ENCODE measurements at regions not wholly inside any gene's neighbourhood (a gene's known extent, or its start where the extent isn't known, plus 50 kb on each side); places are given as distances from the start of the nearest gene placed in this dataset.

DNA sequence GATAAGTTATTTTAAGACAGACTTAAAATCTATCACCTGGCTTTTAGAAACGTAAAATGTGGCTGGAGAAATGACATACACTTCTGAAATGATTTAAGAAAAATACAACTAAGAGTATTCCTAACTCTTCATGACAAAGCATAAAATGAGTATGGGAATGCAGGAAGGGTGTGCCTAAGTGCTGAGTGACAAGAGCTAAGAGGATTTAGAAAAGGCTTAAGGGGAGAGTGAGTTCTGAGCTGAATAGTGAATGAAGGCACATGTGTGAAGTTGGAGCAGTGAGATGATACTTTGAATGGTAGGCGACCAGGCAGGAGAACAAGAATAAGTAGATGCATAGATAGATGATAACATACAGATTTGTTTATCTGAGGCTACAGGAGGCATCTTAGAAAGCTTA is 458.3 kb upstream of the TENM3 start:
- Histone ChIP-seq H2BK5ac (ENCODE audit: low read depth, low read length, poor library complexity) (no peak overlapping the region), H3K4me1 (ENCODE audit: control insufficient read depth in 1 of 2, insufficient read depth in 2 of 2, low read length in 2 of 2) (no peaks in the 10 kb centered on the region)

DNA sequence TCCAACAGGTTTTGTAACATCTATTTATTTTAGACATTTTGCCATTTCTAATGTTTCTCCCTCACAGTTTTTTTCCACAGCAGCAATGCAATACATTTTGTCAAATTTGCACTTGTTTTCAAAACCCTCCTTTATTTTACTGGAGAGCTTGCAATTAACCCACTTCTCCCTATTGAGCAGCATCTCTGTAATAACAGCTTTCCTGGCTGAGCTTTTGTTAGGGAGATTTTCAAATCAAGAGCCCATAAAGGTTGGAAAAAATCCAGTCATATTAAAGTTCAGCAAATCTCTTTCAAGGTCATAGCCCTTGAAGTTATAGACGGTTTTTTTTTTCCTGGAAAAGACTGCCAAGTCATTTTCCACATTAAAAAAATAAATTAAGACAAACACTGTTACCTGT is 450.6 kb upstream of the TENM3 start:
- Histone ChIP-seq H3K4me2 (ENCODE audit: low read length) (no peak overlapping the region), H3K36me3 (ENCODE audit: control insufficient read depth in 1 of 2, insufficient read depth in 2 of 2, low read length in 2 of 2) (no peaks in the 10 kb centered on the region), H3K9ac (ENCODE audit: low read length) (no peak overlapping the region), H2BK12ac (ENCODE audit: low read length) (no peak overlapping the region), H3K79me2 (ENCODE audit: control insufficient read depth, insufficient read depth, low read length, poor library complexity) (no peaks in the 10 kb centered on the region), H3K79me1 (ENCODE audit: low read length) (no peaks in the 10 kb centered on the region), H4K91ac (ENCODE audit: low read depth, low read length) (no peak overlapping the region), H3K9me3 (ENCODE audit: insufficient read depth, low read depth, low read length) (no peaks in the 10 kb centered on the region), H3K4ac (ENCODE audit: low read depth, low read length) (no peak overlapping the region), H3K18ac (ENCODE audit: low read length) (no peak overlapping the region), H3K27ac (ENCODE audit: low read depth, low read length) (no peak overlapping the region), H3K4me3 (ENCODE audit: low read depth, low read length) (no peak overlapping the region), H4K12ac (ENCODE audit: low read depth, low read length) (no peak overlapping the region), H2BK5ac (ENCODE audit: low read depth, low read length, poor library complexity) (no peak overlapping the region), H4K8ac (ENCODE audit: low read depth, low read length) (no peak overlapping the region), H3K4me1 (ENCODE audit: control insufficient read depth in 1 of 2, insufficient read depth in 2 of 2, low read length in 2 of 2) (no peaks in the 10 kb centered on the region), H3K14ac (ENCODE audit: low read length) (no peak overlapping the region), H2BK120ac (ENCODE audit: insufficient read depth, low read length, poor library complexity) (no peak overlapping the region), H3K23ac (ENCODE audit: low read length) (no peak overlapping the region), H3K27me3 (ENCODE audit: insufficient read depth, low read length) (no peaks in the 10 kb centered on the region), H2AFZ (ENCODE audit: insufficient read depth, low read length, poor library complexity) (no peak overlapping the region), H2AK5ac (ENCODE audit: low read length) (no peak overlapping the region)
- WGBS (ENCODE audit: extremely low coverage, insufficient coverage, insufficient read length), result no CpG with 5 or more reads among the region's 1 CpG
- DNase-seq, result no peak

More for the DNA sequence above, 458.3 kb upstream of the TENM3 start:
- no peaks in the 10 kb centered on the region for H3K36me3 ChIP-seq (ENCODE audit: control insufficient read depth in 1 of 2, insufficient read depth in 2 of 2, low read length in 2 of 2)
- DNase-seq, result no peak
- H3K4me3 ChIP-seq (ENCODE audit: low read depth, low read length), result no peak overlapping the region
- no peak overlapping the region for H3K4me2 ChIP-seq (ENCODE audit: low read length)
- H3K9ac ChIP-seq (ENCODE audit: low read length), result no peak overlapping the region
- no peak overlapping the region for H4K12ac ChIP-seq (ENCODE audit: low read depth, low read length)
- H3K79me1 ChIP-seq (ENCODE audit: low read length), result no peaks in the 10 kb centered on the region
- no CpG with 5 or more reads among the region's 2 CpGs for WGBS (ENCODE audit: extremely low coverage, insufficient coverage, insufficient read length)
- H3K18ac ChIP-seq (ENCODE audit: low read length), result no peak overlapping the region
- H2BK12ac ChIP-seq (ENCODE audit: low read length), result no peak overlapping the region
- H4K8ac ChIP-seq (ENCODE audit: low read depth, low read length), result no peak overlapping the region
- no peak overlapping the region for H4K91ac ChIP-seq (ENCODE audit: low read depth, low read length)
- no peak overlapping the region for H2BK120ac ChIP-seq (ENCODE audit: insufficient read depth, low read length, poor library complexity)
- H3K4ac ChIP-seq (ENCODE audit: low read depth, low read length), result no peak overlapping the region
- no peak overlapping the region for H2AK5ac ChIP-seq (ENCODE audit: low read length)
- H3K79me2 ChIP-seq (ENCODE audit: control insufficient read depth, insufficient read depth, low read length, poor library complexity), result no peaks in the 10 kb centered on the region
- H3K14ac ChIP-seq (ENCODE audit: low read length), result no peak overlapping the region
- no peak overlapping the region for H3K23ac ChIP-seq (ENCODE audit: low read length)
- H3K27me3 ChIP-seq (ENCODE audit: insufficient read depth, low read length), result no peaks in the 10 kb centered on the region
- no peak overlapping the region for H2AFZ ChIP-seq (ENCODE audit: insufficient read depth, low read length, poor library complexity)
- no peak overlapping the region for H3K27ac ChIP-seq (ENCODE audit: low read depth, low read length)
- H3K9me3 ChIP-seq (ENCODE audit: insufficient read depth, low read depth, low read length), result no peaks in the 10 kb centered on the region

GRCh38 chr4:181793096-181793495 is 450.1 kb upstream of the TENM3 start:
- Histone ChIP-seq H3K79me1 (ENCODE audit: low read length) (no peaks in the 10 kb centered on the region), H3K18ac (ENCODE audit: low read length) (no peak overlapping the region), H2AK5ac (ENCODE audit: low read length) (no peak overlapping the region), H3K27ac (ENCODE audit: low read depth, low read length) (no peak overlapping the region), H3K9ac (ENCODE audit: low read length) (no peak overlapping the region), H3K79me2 (ENCODE audit: control insufficient read depth, insufficient read depth, low read length, poor library complexity) (no peaks in the 10 kb centered on the region), H3K4ac (ENCODE audit: low read depth, low read length) (no peak overlapping the region), H2AFZ (ENCODE audit: insufficient read depth, low read length, poor library complexity) (no peak overlapping the region), H2BK5ac (ENCODE audit: low read depth, low read length, poor library complexity) (no peak overlapping the region), H3K14ac (ENCODE audit: low read length) (no peak overlapping the region), H3K4me1 (ENCODE audit: control insufficient read depth in 1 of 2, insufficient read depth in 2 of 2, low read length in 2 of 2) (no peaks in the 10 kb centered on the region), H2BK12ac (ENCODE audit: low read length) (no peak overlapping the region), H3K4me3 (ENCODE audit: low read depth, low read length) (no peak overlapping the region), H2BK120ac (ENCODE audit: insufficient read depth, low read length, poor library complexity) (no peak overlapping the region), H3K36me3 (ENCODE audit: control insufficient read depth in 1 of 2, insufficient read depth in 2 of 2, low read length in 2 of 2) (no peaks in the 10 kb centered on the region), H3K9me3 (ENCODE audit: insufficient read depth, low read depth, low read length) (no peaks in the 10 kb centered on the region), H3K23ac (ENCODE audit: low read length) (no peak overlapping the region), H4K12ac (ENCODE audit: low read depth, low read length) (no peak overlapping the region), H3K4me2 (ENCODE audit: low read length) (no peak overlapping the region), H4K91ac (ENCODE audit: low read depth, low read length) (no peak overlapping the region), H3K27me3 (ENCODE audit: insufficient read depth, low read length) (no peaks in the 10 kb centered on the region), H4K8ac (ENCODE audit: low read depth, low read length) (no peak overlapping the region)
- no CpG with 5 or more reads among the region's 6 CpGs for WGBS (ENCODE audit: extremely low coverage, insufficient coverage, insufficient read length)
- DNase-seq, result no peak

DNA sequence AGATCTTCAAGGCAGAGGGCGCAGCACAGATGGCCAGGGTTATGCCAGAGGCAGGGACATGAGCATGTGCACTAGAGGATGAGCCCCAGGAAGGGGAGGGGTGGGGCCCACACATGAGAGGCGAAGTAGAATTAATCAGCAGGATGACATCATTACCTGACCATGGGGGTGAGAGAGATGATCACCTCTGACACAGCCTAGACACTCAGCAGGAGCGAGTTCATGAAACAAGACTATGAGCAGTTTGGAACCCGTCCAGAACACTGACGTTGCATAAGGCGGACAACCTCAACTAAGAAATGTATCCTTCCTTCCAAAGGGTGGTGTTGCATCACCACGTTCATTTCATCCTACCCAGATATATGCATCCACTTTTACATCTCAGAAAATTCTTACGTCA is 446.7 kb upstream of the TENM3 start:
- H4K8ac ChIP-seq (ENCODE audit: low read depth, low read length), result no peak overlapping the region
- no peak overlapping the region for H3K4ac ChIP-seq (ENCODE audit: low read depth, low read length)
- no peak overlapping the region for H2AK5ac ChIP-seq (ENCODE audit: low read length)
- no peak for DNase-seq
- no peak overlapping the region for H3K23ac ChIP-seq (ENCODE audit: low read length)
- H3K14ac ChIP-seq (ENCODE audit: low read length), result no peak overlapping the region
- no peaks in the 10 kb centered on the region for H3K79me1 ChIP-seq (ENCODE audit: low read length)
- no peak overlapping the region for H3K9ac ChIP-seq (ENCODE audit: low read length)
- H2BK12ac ChIP-seq (ENCODE audit: low read length), result no peak overlapping the region
- no peak overlapping the region for H4K91ac ChIP-seq (ENCODE audit: low read depth, low read length)
- no peaks in the 10 kb centered on the region for H3K9me3 ChIP-seq (ENCODE audit: insufficient read depth, low read depth, low read length)
- no peak overlapping the region for H2BK120ac ChIP-seq (ENCODE audit: insufficient read depth, low read length, poor library complexity)
- no peaks in the 10 kb centered on the region for H3K4me1 ChIP-seq (ENCODE audit: control insufficient read depth in 1 of 2, insufficient read depth in 2 of 2, low read length in 2 of 2)
- H3K27me3 ChIP-seq (ENCODE audit: insufficient read depth, low read length), result no peaks in the 10 kb centered on the region
- no peak overlapping the region for H2BK5ac ChIP-seq (ENCODE audit: low read depth, low read length, poor library complexity)
- H3K79me2 ChIP-seq (ENCODE audit: control insufficient read depth, insufficient read depth, low read length, poor library complexity), result no peaks in the 10 kb centered on the region
- H2AFZ ChIP-seq (ENCODE audit: insufficient read depth, low read length, poor library complexity), result no peak overlapping the region
- H3K4me2 ChIP-seq (ENCODE audit: low read length), result no peak overlapping the region
- no peak overlapping the region for H4K12ac ChIP-seq (ENCODE audit: low read depth, low read length)
- H3K36me3 ChIP-seq (ENCODE audit: control insufficient read depth in 1 of 2, insufficient read depth in 2 of 2, low read length in 2 of 2), result no peaks in the 10 kb centered on the region
- H3K18ac ChIP-seq (ENCODE audit: low read length), result no peak overlapping the region
- WGBS (ENCODE audit: extremely low coverage, insufficient coverage, insufficient read length), result no CpG with 5 or more reads among the region's 8 CpGs
- H3K27ac ChIP-seq (ENCODE audit: low read depth, low read length), result no peak overlapping the region
- no peak overlapping the region for H3K4me3 ChIP-seq (ENCODE audit: low read depth, low read length)
